ENCODE measurements at regions not wholly inside any gene's neighbourhood (a gene's known extent, or its start where the extent isn't known, plus 50 kb on each side); places are given as distances from the start of the nearest gene placed in this dataset.

DNA sequence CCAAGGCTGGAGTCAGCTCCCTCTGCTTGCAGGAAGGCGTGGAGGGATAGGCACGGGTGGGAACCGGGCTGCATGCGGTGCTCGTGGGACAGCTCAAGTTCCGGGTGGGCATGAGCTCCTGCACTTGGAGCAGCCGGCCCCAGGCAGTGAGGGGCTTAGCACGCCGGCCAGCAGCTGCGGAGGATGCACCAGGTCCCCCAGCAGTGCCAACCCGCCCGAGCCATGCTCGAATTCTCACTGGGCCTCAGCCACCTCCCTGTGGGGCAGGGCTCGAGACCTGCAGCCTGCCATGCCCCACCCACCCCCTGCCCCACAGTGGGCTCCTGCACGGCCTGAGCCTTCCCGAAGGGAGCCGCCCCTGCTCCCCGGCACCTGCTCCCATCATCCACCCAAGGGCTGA lies 1501.8 kb downstream of the AACS start:
- Mint-ChIP-seq H3K9me3 (peaks cover 22% of the 10 kb centered on the region in 2 experiments), H3K36me3 (ENCODE audit: insufficient read depth in 1 of 3, low read depth in 3 of 3) (peaks cover 5 to 20% (median 7%) of the 10 kb centered on the region in 3 experiments)
- no peak overlapping the region for H2BK15ac ChIP-seq (ENCODE audit: low read depth, low read length)

More for the DNA sequence above, 1501.8 kb downstream of the AACS start:
- no peak overlapping the region for H2BK20ac ChIP-seq (ENCODE audit: low read depth, low read length, poor library complexity, severe bottlenecking)
- no peaks in the 10 kb centered on the region; the same call in 1 of the 2 replicates for H3K27me3 Mint-ChIP-seq (ENCODE audit: low read depth)
- H3K79me1 ChIP-seq (ENCODE audit: insufficient read depth, low read depth, low read length, poor library complexity, severe bottlenecking): no peaks in the 10 kb centered on the region
- TF ChIP-seq, protein P1, sequence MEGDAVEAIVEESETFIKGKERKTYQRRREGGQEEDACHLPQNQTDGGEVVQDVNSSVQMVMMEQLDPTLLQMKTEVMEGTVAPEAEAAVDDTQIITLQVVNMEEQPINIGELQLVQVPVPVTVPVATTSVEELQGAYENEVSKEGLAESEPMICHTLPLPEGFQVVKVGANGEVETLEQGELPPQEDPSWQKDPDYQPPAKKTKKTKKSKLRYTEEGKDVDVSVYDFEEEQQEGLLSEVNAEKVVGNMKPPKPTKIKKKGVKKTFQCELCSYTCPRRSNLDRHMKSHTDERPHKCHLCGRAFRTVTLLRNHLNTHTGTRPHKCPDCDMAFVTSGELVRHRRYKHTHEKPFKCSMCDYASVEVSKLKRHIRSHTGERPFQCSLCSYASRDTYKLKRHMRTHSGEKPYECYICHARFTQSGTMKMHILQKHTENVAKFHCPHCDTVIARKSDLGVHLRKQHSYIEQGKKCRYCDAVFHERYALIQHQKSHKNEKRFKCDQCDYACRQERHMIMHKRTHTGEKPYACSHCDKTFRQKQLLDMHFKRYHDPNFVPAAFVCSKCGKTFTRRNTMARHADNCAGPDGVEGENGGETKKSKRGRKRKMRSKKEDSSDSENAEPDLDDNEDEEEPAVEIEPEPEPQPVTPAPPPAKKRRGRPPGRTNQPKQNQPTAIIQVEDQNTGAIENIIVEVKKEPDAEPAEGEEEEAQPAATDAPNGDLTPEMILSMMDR (conservative IDR thresholded peaks at IDR 0.05): no peak
- H3K9me3 ChIP-seq (ENCODE audit: control insufficient read depth, low read depth, low read length): no peaks in the 10 kb centered on the region
- H2AFZ ChIP-seq (ENCODE audit: low read length): no peak overlapping the region
- no peak overlapping the region for H3K4me2 ChIP-seq (ENCODE audit: insufficient read depth, insufficient read length, low read length)
- H3K4me3 Mint-ChIP-seq: no peak overlapping the region
- no peak overlapping the region for H3T11ph ChIP-seq (ENCODE audit: low read length)
- WGBS (ENCODE audit: extremely low coverage, insufficient read length, low lambda C conversion rate): no CpG with 5 or more reads among the region's 18 CpGs
- no peak overlapping the region for H2BK120ac ChIP-seq (ENCODE audit: low read depth, low read length, poor library complexity, severe bottlenecking)
- H4K8ac ChIP-seq (replicated peaks; ENCODE audit: insufficient read length, low read depth, low read length): no peak overlapping the region
- no peak overlapping the region for H3K23ac ChIP-seq (ENCODE audit: insufficient read length, low read depth, low read length)
- no peak overlapping the region for H3K27ac ChIP-seq (ENCODE audit: insufficient read length, low read depth, low read length)
- H3K56ac ChIP-seq (ENCODE audit: insufficient read length, low read depth, low read length): no peak overlapping the region
- H4K5ac ChIP-seq (ENCODE audit: insufficient read length, low read depth, low read length): no peak overlapping the region
- no peak for DNase-seq
- H3K4ac ChIP-seq (ENCODE audit: low read depth, low read length): no peak overlapping the region
- no peak overlapping the region for H2BK12ac ChIP-seq (ENCODE audit: insufficient read length, low read depth, low read length)
- H2AK5ac ChIP-seq (ENCODE audit: insufficient read length, low read length): no peak overlapping the region
- no peaks in the 10 kb centered on the region for H3K23me2 ChIP-seq (ENCODE audit: insufficient read length, low read depth, low read length, poor library complexity, severe bottlenecking)
- H4K91ac ChIP-seq (ENCODE audit: insufficient read length, low read depth, low read length): no peak overlapping the region
- peaks cover 4% of the 10 kb centered on the region; the same call in 1 of the 2 replicates for H3K4me1 ChIP-seq (ENCODE audit: insufficient read depth, low read length)
- H3K18ac ChIP-seq (ENCODE audit: insufficient read length, low read depth, low read length): no peak overlapping the region
- H3K14ac ChIP-seq (ENCODE audit: insufficient read depth, low read length): no peak overlapping the region
- H2BK5ac ChIP-seq (ENCODE audit: insufficient read length, low read length): no peak overlapping the region
- H3K79me2 ChIP-seq (ENCODE audit: insufficient read depth, low read length): no peaks in the 10 kb centered on the region
- no peak overlapping the region for H3K27ac Mint-ChIP-seq
- H3K9ac ChIP-seq (ENCODE audit: extremely low read depth, insufficient read length, low read length): no peak overlapping the region
- peaks cover 3 to 8% of the 10 kb centered on the region in 2 experiments; a peak in 2 of 4 replicates for H3K4me1 Mint-ChIP-seq
- no peaks in the 10 kb centered on the region for H4K20me1 ChIP-seq (ENCODE audit: control insufficient read depth, insufficient read depth, insufficient read length)
- H3K27me3 ChIP-seq (ENCODE audit: insufficient read depth, low read length): no peaks in the 10 kb centered on the region

Data from H9 (cell line).